SU-DHL-6 (cell line): ENCODE measurements at regions not wholly inside any gene's neighbourhood (a gene's known extent, or its start where the extent isn't known, plus 50 kb on each side); places are given as distances from the start of the nearest gene placed in this dataset.
"Not testable (repeated sequence)": the region's sequence is repeated elsewhere in the genome, so short reads cannot be mapped to it uniquely, and the experiment has no call there.

Experiments used
- H2AFZ ChIP-seq: fragments of 200-600 bp; sonication (generic); 2 replicates; pipeline ENCODE4 v1.6.1; 2014; ENCODE audit warnings: low read depth, mild to moderate bottlenecking, moderate library complexity, mixed read lengths, antibody characterized with exemption, low read length; ENCODE audit not compliant: severe bottlenecking
- H3F3A ChIP-seq: fragments of 200-600 bp; shearing (Covaris generic); 2 replicates; pipeline ENCODE4 v1.6.0; 2016; ENCODE audit warnings: antibody characterized with exemption, mild to moderate bottlenecking; ENCODE audit not compliant: insufficient read depth
- H3K27ac ChIP-seq: fragments of 200-600 bp; sonication (generic); 2 replicates; pipeline ENCODE4 v1.5.1; 2016; ENCODE audit warnings: low read depth, mild to moderate bottlenecking, low read length, moderate library complexity, mixed read lengths
- H3K27me3 ChIP-seq: fragments of 200-600 bp; sonication (generic), shearing (Covaris generic); 2 replicates; pipeline ENCODE4 v1.6.0; 2014; ENCODE audit warnings: mild to moderate bottlenecking, low read length
- H3K36me3 ChIP-seq: fragments of 200-600 bp; sonication (generic); 2 replicates; pipeline ENCODE4 v1.6.1; 2014; ENCODE audit warnings: mild to moderate bottlenecking, low read length, mixed read lengths
- H3K4me2 ChIP-seq: fragments of 300-600, 200-600 bp; shearing (Covaris generic), sonication (generic); 2 replicates; pipeline ENCODE4 v1.6.0; 2014; ENCODE audit warnings: low read length, low read depth, mild to moderate bottlenecking; ENCODE audit not compliant: poor library complexity, severe bottlenecking
- H3K4me3 ChIP-seq: fragments of 200-600 bp; sonication (generic); 2 replicates; pipeline ENCODE4 v1.5.1; 2014; ENCODE audit warnings: antibody characterized with exemption, low read length, mild to moderate bottlenecking, mixed read lengths; ENCODE audit not compliant: insufficient read depth, poor library complexity, severe bottlenecking
- H3K79me2 ChIP-seq: fragments of 200-600 bp; sonication (generic); 2 replicates; pipeline ENCODE4 v1.6.1; 2014; ENCODE audit warnings: mild to moderate bottlenecking, low read length, moderate library complexity; ENCODE audit not compliant: insufficient read depth
- H3K9ac ChIP-seq: fragments of 200-600 bp; sonication (generic); 2 replicates; pipeline ENCODE4 v1.7.0; 2014; ENCODE audit warnings: mild to moderate bottlenecking, low read length
- H3K9me2 ChIP-seq: fragments of 200-600 bp; sonication (generic); replicated peaks from 2 replicates; pipeline ENCODE4 v1.6.1; 2014; ENCODE audit warnings: low read length; ENCODE audit not compliant: insufficient read depth
- H3K9me3 ChIP-seq: fragments of 200-600 bp; sonication (generic); 2 replicates; pipeline ENCODE4 v1.6.1; 2014; ENCODE audit warnings: low read length, mixed read lengths; ENCODE audit not compliant: insufficient read depth
- H4K20me1 ChIP-seq: fragments of 200-600 bp; sonication (generic); 2 replicates; pipeline ENCODE4 v1.6.1; 2014; ENCODE audit warnings: low read depth, mild to moderate bottlenecking, antibody characterized with exemption, low read length, moderate library complexity, mixed read lengths
- EZH2phosphoT487 ChIP-seq: fragments of 200-600 bp; sonication (generic), shearing (Covaris generic); conservative IDR thresholded peaks from 2 replicates; pipeline ENCODE4 v1.6.1; 2018; ENCODE audit warnings: mild to moderate bottlenecking, antibody characterized with exemption, low read length, moderate library complexity, mixed read lengths
- TF ChIP-seq, protein P1 (sequence below): fragments of 200-600 bp; sonication (generic); IDR thresholded peaks from one replicate; pipeline ENCODE4 v1.5.1; 2017; ENCODE audit warnings: antibody characterized with exemption, mild to moderate bottlenecking, low read length, moderate library complexity; ENCODE audit not compliant: insufficient read depth, poor library complexity, severe bottlenecking

DNA sequence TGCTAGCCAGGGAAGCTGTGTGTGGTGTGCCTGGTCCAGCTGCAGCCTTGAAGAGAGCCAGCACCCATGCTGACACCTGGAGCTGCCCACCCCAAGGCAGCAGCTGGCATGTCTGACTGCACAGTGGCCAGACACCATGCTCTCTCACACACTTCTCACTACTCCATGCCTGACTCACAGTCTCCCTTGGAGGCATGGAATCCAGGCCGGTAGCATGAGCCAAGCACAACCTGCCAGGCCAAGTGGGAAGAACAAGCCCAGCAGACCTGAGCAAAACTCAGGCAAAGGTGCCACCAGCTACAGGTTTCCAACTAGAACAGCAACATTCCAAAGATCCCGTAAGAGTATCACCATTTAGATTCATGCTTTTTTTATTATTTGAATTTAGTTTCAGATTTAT lies 625.3 kb upstream of the LRRTM4 start:
- Histone ChIP-seq H3K27me3 (no peaks in the 10 kb centered on the region), H3F3A (no peaks in the 10 kb centered on the region), H3K9me2 (no peaks in the 10 kb centered on the region), H3K9me3 (no peaks in the 10 kb centered on the region), H3K9ac (no peak overlapping the region), H3K4me3 (no peak overlapping the region), H3K4me2 (no peak overlapping the region), H2AFZ (no peak overlapping the region), H3K27ac (no peak overlapping the region), H3K79me2 (no peaks in the 10 kb centered on the region), H3K36me3 (no peaks in the 10 kb centered on the region), H4K20me1 (no peaks in the 10 kb centered on the region)
- TF ChIP-seq, protein P1, sequence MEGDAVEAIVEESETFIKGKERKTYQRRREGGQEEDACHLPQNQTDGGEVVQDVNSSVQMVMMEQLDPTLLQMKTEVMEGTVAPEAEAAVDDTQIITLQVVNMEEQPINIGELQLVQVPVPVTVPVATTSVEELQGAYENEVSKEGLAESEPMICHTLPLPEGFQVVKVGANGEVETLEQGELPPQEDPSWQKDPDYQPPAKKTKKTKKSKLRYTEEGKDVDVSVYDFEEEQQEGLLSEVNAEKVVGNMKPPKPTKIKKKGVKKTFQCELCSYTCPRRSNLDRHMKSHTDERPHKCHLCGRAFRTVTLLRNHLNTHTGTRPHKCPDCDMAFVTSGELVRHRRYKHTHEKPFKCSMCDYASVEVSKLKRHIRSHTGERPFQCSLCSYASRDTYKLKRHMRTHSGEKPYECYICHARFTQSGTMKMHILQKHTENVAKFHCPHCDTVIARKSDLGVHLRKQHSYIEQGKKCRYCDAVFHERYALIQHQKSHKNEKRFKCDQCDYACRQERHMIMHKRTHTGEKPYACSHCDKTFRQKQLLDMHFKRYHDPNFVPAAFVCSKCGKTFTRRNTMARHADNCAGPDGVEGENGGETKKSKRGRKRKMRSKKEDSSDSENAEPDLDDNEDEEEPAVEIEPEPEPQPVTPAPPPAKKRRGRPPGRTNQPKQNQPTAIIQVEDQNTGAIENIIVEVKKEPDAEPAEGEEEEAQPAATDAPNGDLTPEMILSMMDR, result no peak
- no peak for TF ChIP-seq EZH2phosphoT487

DNA sequence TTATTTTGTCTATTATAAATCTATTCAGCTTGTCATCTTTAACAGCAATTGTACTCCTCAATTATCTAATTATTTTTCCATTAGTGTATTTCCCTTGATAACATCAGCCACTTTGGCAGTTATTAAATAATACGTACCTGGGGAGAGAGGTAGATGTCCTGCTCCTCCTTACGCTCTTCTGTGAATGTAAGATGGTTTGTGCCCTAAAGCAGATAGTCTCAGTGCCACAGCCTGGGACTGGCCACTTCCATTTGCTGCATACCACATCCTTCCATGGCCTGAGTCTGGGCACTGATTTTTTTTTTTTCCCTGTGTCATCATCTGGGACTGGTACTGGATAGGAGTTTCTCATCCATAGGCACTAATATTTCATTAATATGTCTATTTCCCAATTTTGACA lies 632.4 kb upstream of the LRRTM4 start:
- H3K4me3 ChIP-seq, result no peak overlapping the region
- no peak overlapping the region for H3K9ac ChIP-seq
- H3K9me3 ChIP-seq, result no peaks in the 10 kb centered on the region
- H3K27ac ChIP-seq, result no peak overlapping the region
- no peak overlapping the region for H3K4me2 ChIP-seq
- H3K79me2 ChIP-seq, result no peaks in the 10 kb centered on the region
- TF ChIP-seq EZH2phosphoT487, result no peak
- TF ChIP-seq, protein P1, result no peak
- no peak overlapping the region for H2AFZ ChIP-seq
- H3K9me2 ChIP-seq, result no peaks in the 10 kb centered on the region
- H3K36me3 ChIP-seq, result no peaks in the 10 kb centered on the region
- H3F3A ChIP-seq, result no peaks in the 10 kb centered on the region
- H3K27me3 ChIP-seq, result no peaks in the 10 kb centered on the region
- no peaks in the 10 kb centered on the region for H4K20me1 ChIP-seq

DNA sequence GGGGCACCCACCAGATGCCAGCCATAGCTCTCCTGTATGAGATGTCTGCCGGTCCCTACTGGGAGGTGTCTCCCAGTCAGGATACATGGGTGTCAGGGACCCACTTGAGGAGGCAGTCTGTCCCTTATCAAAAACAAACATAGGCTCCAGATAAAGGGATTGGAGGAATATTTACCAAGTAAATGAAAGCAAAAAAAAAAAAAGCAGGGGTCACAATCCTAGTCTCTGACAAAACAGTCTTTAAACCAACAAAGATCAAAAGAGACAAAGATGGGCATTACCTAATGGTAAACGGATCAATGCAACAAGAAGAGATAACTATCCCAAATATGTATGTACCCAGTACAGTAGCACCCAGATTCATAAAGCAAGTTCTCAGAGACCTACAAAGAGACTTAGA lies 640.0 kb upstream of the LRRTM4 start:
- Histone ChIP-seq H3K4me3 (no peak overlapping the region), H3K9me2 (no peaks in the 10 kb centered on the region), H3K27me3 (no peaks in the 10 kb centered on the region), H3F3A (no peaks in the 10 kb centered on the region), H4K20me1 (no peaks in the 10 kb centered on the region), H3K4me2 (no peak overlapping the region), H3K79me2 (no peaks in the 10 kb centered on the region), H2AFZ (no peak overlapping the region), H3K9ac (no peak overlapping the region), H3K9me3 (no peaks in the 10 kb centered on the region), H3K36me3 (no peaks in the 10 kb centered on the region), H3K27ac (no peak overlapping the region)
- TF ChIP-seq, protein P1, result no peak
- no peak for TF ChIP-seq EZH2phosphoT487

DNA sequence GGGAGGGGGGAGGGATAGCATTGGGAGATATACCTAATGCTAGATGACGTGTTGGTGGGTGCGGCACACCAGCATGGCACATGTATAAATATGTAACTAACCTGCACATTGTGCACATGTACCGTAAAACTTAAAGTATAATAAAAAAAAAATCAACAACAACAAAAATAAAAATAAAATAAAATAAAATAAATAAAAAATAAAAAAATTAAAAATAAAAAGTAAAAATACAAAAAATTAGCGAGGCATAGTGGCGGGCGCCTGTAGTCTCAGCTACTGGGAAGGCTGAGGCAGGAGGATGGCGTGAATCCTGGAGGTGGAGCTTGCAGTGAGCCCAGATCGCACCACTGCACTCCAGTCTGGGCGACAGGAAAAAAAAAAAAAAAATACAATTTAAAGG lies 650.0 kb upstream of the LRRTM4 start:
- H2AFZ ChIP-seq, H3K27ac ChIP-seq, H3K79me2 ChIP-seq, H3K4me3 ChIP-seq, H3K9ac ChIP-seq, H3K9me2 ChIP-seq, H3K4me2 ChIP-seq, H3K36me3 ChIP-seq, H3F3A ChIP-seq, H3K27me3 ChIP-seq, H4K20me1 ChIP-seq, H3K9me3 ChIP-seq: not testable (repeated sequence)
